ENCODE measurements at regions not wholly inside any gene's neighbourhood (a gene's known extent, or its start where the extent isn't known, plus 50 kb on each side); places are given as distances from the start of the nearest gene placed in this dataset.

DNA sequence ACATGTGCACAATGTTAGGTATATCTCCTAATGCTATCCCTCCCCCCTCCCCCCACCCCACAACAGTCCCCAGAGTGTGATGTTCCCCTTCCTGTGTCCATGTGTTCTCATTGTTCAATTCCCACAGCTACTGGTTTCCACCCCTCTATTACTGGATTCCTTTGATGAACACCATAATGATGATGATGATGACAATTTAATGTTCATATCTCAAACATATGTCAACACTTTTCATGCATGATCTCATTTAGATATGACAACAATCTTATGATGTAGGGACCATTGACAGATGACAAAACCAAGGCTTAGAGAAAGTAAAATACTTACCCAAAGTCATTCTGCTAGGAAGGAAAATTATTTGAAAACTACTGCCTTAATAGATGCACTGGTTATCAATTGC, 97.6 kb downstream of the TMEM114 start (continued):
- no peak for TF ChIP-seq SCRT1 (tag by site-specific recombination; IDR thresholded peaks at IDR 0.05; ENCODE audit: borderline replicate concordance)
- TF ChIP-seq ZNF366 (tag by site-specific recombination; conservative IDR thresholded peaks at IDR 0.05): no peak
- TF ChIP-seq ZNF302 (tag by site-specific recombination; IDR thresholded peaks at IDR 0.05; ENCODE audit: low read depth): no peak
- TF ChIP-seq, protein P1, sequence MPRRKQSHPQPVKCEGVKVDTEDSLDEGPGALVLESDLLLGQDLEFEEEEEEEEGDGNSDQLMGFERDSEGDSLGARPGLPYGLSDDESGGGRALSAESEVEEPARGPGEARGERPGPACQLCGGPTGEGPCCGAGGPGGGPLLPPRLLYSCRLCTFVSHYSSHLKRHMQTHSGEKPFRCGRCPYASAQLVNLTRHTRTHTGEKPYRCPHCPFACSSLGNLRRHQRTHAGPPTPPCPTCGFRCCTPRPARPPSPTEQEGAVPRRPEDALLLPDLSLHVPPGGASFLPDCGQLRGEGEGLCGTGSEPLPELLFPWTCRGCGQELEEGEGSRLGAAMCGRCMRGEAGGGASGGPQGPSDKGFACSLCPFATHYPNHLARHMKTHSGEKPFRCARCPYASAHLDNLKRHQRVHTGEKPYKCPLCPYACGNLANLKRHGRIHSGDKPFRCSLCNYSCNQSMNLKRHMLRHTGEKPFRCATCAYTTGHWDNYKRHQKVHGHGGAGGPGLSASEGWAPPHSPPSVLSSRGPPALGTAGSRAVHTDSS (tag by site-specific recombination; IDR thresholded peaks at IDR 0.05): no peak
- TF ChIP-seq, protein P2, sequence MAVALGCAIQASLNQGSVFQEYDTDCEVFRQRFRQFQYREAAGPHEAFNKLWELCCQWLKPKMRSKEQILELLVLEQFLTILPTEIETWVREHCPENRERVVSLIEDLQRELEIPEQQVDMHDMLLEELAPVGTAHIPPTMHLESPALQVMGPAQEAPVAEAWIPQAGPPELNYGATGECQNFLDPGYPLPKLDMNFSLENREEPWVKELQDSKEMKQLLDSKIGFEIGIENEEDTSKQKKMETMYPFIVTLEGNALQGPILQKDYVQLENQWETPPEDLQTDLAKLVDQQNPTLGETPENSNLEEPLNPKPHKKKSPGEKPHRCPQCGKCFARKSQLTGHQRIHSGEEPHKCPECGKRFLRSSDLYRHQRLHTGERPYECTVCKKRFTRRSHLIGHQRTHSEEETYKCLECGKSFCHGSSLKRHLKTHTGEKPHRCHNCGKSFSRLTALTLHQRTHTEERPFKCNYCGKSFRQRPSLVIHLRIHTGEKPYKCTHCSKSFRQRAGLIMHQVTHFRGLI (tag by site-specific recombination; IDR thresholded peaks at IDR 0.05): no peak

DNA sequence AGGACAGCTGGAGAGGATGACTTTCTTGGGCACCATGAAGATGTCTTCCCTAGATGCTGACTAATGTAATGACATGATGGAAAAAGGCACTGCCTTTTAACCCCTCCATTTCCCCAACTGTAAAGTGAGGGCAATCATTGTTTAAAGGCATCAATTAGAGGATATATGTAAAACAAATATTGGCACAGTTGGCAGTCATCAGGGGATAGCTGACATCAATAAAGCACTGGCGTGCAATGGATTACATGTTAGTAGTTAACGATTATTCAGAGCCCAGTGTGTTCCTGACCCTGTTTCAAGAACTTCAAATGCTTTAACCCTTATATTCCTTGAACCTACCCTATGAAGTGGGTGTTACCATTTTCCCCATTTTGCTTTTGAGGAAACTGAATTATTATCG, 100.7 kb downstream of the TMEM114 start:
- POLR2A ChIA-PET: no interaction called here
- H3K36me3 ChIP-seq (ENCODE audit: control insufficient read depth in 2 of 2, insufficient read depth in 1 of 2, low read length in 2 of 2): no peaks in the 10 kb centered on the region
- CTCF ChIA-PET: no interaction called here

DNA sequence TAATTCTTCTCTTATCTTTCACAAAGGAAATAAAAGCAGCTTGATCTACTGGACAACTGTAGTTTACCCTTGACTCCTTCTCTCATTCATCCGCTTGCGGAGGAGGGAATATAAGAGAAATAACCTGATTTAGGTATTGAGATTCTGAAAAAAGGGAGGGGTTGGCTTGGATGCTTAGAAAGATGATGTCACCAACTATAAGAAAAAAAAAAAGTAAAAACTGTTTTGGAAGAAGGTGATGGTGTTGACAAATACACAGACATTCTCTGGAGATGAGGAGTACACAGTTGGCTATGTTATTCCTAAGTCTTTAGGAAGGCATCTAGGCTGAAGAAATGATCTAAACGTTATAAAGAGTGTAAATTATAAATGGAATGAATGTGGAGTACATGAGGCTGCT, 103.3 kb downstream of the TMEM114 start:
- no peaks in the 10 kb centered on the region for H3K4me1 ChIP-seq (ENCODE audit: control insufficient read depth, insufficient read depth, low read length)
- ChIA-PET CTCF (interaction anchor here (0.7 kb wide), 1 partner anchor 977 kb away, joined by 3 read pairs; no protein-coding TSS in a partner anchor), POLR2A (no interaction called here)
- no peak overlapping the region for H3K27ac ChIP-seq (ENCODE audit: extremely low read depth, low read depth, low read length)
- H3K4me3 ChIP-seq (ENCODE audit: low read depth, low read length): no peak overlapping the region
- H3K9me3 ChIP-seq (ENCODE audit: control insufficient read depth, insufficient read depth, low read depth, low read length): no peaks in the 10 kb centered on the region
- no peaks in the 10 kb centered on the region for H3K36me3 ChIP-seq (ENCODE audit: control insufficient read depth in 2 of 2, insufficient read depth in 1 of 2, low read length in 2 of 2)
- TF ChIP-seq, protein P3, sequence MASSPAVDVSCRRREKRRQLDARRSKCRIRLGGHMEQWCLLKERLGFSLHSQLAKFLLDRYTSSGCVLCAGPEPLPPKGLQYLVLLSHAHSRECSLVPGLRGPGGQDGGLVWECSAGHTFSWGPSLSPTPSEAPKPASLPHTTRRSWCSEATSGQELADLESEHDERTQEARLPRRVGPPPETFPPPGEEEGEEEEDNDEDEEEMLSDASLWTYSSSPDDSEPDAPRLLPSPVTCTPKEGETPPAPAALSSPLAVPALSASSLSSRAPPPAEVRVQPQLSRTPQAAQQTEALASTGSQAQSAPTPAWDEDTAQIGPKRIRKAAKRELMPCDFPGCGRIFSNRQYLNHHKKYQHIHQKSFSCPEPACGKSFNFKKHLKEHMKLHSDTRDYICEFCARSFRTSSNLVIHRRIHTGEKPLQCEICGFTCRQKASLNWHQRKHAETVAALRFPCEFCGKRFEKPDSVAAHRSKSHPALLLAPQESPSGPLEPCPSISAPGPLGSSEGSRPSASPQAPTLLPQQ (tag by site-specific recombination; IDR thresholded peaks at IDR 0.05): no peak
- TF ChIP-seq ZBTB21 (tag by site-specific recombination; IDR thresholded peaks at IDR 0.05) (no peak), ZNF660 (tag by site-specific recombination; IDR thresholded peaks at IDR 0.05) (no peak), ZBTB20 (tag by site-specific recombination; IDR thresholded peaks at IDR 0.05) (no peak), HOXA7 (CRISPR knock-in tag; IDR thresholded peaks at IDR 0.05; ENCODE audit: borderline replicate concordance) (no peak), ZNF670 (tag by site-specific recombination; IDR thresholded peaks at IDR 0.05; ENCODE audit: low read depth) (no peak), YY1 (tag by site-specific recombination; IDR thresholded peaks at IDR 0.05) (no peak), TRIM28 (IDR thresholded peaks at IDR 0.05; ENCODE audit: borderline replicate concordance, low read length) (no peak)
- TF ChIP-seq, protein P4, sequence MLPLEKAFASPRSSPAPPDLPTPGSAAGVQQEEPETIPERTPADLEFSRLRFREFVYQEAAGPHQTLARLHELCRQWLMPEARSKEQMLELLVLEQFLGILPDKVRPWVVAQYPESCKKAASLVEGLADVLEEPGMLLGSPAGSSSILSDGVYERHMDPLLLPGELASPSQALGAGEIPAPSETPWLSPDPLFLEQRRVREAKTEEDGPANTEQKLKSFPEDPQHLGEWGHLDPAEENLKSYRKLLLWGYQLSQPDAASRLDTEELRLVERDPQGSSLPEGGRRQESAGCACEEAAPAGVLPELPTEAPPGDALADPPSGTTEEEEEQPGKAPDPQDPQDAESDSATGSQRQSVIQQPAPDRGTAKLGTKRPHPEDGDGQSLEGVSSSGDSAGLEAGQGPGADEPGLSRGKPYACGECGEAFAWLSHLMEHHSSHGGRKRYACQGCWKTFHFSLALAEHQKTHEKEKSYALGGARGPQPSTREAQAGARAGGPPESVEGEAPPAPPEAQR (tag by site-specific recombination; IDR thresholded peaks at IDR 0.05): no peak
- TF ChIP-seq, protein P5, sequence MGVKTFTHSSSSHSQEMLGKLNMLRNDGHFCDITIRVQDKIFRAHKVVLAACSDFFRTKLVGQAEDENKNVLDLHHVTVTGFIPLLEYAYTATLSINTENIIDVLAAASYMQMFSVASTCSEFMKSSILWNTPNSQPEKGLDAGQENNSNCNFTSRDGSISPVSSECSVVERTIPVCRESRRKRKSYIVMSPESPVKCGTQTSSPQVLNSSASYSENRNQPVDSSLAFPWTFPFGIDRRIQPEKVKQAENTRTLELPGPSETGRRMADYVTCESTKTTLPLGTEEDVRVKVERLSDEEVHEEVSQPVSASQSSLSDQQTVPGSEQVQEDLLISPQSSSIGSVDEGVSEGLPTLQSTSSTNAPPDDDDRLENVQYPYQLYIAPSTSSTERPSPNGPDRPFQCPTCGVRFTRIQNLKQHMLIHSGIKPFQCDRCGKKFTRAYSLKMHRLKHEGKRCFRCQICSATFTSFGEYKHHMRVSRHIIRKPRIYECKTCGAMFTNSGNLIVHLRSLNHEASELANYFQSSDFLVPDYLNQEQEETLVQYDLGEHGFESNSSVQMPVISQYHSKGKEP (tag by site-specific recombination; IDR thresholded peaks at IDR 0.05): no peak

More for the DNA sequence above, 100.7 kb downstream of the TMEM114 start:
- Histone ChIP-seq H3K4me1 (ENCODE audit: control insufficient read depth, insufficient read depth, low read length) (no peaks in the 10 kb centered on the region), H3K27ac (ENCODE audit: extremely low read depth, low read depth, low read length) (no peak overlapping the region), H3K9me3 (ENCODE audit: control insufficient read depth, insufficient read depth, low read depth, low read length) (no peaks in the 10 kb centered on the region), H3K4me3 (ENCODE audit: low read depth, low read length) (no peak overlapping the region)
- TF ChIP-seq ZNF302 (tag by site-specific recombination; IDR thresholded peaks at IDR 0.05; ENCODE audit: low read depth) (no peak), ZNF184 (tag by site-specific recombination; IDR thresholded peaks at IDR 0.05) (no peak), ZNF324 (tag by site-specific recombination; IDR thresholded peaks at IDR 0.05) (no peak), ZNF214 (tag by site-specific recombination; IDR thresholded peaks at IDR 0.05; ENCODE audit: borderline replicate concordance) (no peak), ZNF223 (tag by site-specific recombination; IDR thresholded peaks at IDR 0.05) (no peak), BCL11A (tag by site-specific recombination; IDR thresholded peaks at IDR 0.05; ENCODE audit: low read depth) (no peak), ZNF24 (tag by site-specific recombination; IDR thresholded peaks at IDR 0.05) (no peak)
- TF ChIP-seq, protein P6, sequence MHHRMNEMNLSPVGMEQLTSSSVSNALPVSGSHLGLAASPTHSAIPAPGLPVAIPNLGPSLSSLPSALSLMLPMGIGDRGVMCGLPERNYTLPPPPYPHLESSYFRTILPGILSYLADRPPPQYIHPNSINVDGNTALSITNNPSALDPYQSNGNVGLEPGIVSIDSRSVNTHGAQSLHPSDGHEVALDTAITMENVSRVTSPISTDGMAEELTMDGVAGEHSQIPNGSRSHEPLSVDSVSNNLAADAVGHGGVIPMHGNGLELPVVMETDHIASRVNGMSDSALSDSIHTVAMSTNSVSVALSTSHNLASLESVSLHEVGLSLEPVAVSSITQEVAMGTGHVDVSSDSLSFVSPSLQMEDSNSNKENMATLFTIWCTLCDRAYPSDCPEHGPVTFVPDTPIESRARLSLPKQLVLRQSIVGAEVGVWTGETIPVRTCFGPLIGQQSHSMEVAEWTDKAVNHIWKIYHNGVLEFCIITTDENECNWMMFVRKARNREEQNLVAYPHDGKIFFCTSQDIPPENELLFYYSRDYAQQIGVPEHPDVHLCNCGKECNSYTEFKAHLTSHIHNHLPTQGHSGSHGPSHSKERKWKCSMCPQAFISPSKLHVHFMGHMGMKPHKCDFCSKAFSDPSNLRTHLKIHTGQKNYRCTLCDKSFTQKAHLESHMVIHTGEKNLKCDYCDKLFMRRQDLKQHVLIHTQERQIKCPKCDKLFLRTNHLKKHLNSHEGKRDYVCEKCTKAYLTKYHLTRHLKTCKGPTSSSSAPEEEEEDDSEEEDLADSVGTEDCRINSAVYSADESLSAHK (tag by site-specific recombination; IDR thresholded peaks at IDR 0.05): no peak
- TF ChIP-seq, protein P7, sequence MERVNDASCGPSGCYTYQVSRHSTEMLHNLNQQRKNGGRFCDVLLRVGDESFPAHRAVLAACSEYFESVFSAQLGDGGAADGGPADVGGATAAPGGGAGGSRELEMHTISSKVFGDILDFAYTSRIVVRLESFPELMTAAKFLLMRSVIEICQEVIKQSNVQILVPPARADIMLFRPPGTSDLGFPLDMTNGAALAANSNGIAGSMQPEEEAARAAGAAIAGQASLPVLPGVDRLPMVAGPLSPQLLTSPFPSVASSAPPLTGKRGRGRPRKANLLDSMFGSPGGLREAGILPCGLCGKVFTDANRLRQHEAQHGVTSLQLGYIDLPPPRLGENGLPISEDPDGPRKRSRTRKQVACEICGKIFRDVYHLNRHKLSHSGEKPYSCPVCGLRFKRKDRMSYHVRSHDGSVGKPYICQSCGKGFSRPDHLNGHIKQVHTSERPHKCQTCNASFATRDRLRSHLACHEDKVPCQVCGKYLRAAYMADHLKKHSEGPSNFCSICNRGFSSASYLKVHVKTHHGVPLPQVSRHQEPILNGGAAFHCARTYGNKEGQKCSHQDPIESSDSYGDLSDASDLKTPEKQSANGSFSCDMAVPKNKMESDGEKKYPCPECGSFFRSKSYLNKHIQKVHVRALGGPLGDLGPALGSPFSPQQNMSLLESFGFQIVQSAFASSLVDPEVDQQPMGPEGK (tag by site-specific recombination; IDR thresholded peaks at IDR 0.05): no peak
